ENCODE measurements at regions not wholly inside any gene's neighbourhood (a gene's known extent, or its start where the extent isn't known, plus 50 kb on each side); places are given as distances from the start of the nearest gene placed in this dataset.

DNA sequence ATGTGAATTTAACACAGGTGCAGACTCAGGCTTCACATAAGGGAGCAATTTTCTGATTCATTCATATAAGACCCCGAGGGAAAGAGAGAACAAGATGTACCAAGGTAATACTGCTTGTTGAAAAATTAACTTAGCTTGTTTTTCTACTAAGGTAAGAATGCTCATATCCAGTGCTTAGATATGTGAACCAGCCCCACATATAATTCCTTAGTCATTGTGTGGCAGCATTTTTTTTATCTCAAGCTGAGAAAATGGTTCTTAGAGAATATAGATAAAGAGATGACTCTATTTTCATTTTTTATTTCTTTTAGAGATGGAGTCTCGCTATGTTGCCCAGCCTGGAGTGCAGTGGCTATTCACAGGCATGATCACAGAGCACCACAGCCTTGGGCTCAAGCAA lies 121.8 kb upstream of the SEM1 start:
- no peak for DNase-seq
- TF ChIP-seq, protein P1, sequence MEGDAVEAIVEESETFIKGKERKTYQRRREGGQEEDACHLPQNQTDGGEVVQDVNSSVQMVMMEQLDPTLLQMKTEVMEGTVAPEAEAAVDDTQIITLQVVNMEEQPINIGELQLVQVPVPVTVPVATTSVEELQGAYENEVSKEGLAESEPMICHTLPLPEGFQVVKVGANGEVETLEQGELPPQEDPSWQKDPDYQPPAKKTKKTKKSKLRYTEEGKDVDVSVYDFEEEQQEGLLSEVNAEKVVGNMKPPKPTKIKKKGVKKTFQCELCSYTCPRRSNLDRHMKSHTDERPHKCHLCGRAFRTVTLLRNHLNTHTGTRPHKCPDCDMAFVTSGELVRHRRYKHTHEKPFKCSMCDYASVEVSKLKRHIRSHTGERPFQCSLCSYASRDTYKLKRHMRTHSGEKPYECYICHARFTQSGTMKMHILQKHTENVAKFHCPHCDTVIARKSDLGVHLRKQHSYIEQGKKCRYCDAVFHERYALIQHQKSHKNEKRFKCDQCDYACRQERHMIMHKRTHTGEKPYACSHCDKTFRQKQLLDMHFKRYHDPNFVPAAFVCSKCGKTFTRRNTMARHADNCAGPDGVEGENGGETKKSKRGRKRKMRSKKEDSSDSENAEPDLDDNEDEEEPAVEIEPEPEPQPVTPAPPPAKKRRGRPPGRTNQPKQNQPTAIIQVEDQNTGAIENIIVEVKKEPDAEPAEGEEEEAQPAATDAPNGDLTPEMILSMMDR (IDR thresholded peaks at IDR 0.05; ENCODE audit: low read depth, low read length): no peak

DNA sequence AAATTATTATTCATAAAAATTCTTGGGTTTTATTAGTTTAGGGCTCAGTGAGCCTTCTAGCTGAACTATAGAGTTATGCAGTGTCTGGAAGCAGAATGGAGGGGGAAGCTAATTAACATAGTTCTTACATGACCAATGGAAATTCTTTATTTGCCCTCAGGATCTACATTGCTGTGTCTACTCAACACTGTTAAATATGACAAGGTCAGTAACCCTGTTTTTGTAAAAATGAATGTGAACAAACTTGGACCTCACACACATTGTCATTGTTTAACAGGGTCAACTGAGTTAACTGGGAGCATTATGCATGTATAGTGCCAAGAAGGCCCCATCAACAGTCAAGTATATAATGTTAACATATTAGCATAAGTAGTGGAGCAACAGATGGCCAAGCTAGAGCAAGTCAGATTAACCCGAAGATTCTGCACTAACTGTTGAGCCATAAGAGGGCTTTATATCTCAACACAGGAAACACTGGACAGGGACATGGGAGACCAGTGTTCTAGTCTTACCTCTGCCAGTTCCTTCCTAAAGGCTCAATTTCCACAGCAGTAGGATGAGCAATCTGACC lies 122.5 kb upstream of the SEM1 start:
- H3K36me3 ChIP-seq: no peaks in the 10 kb centered on the region
- H3K27ac ChIP-seq: no peak overlapping the region
- no peaks in the 10 kb centered on the region for H3K27me3 ChIP-seq (ENCODE audit: insufficient read depth, low read depth, severe bottlenecking)
- no peaks in the 10 kb centered on the region for H3K9me3 ChIP-seq (ENCODE audit: severe bottlenecking)
- peak; percentile 30 for DNase-seq
- TF ChIP-seq, protein P1 (IDR thresholded peaks at IDR 0.05; ENCODE audit: low read depth, low read length): no peak
- H3K4me3 ChIP-seq (ENCODE audit: low read depth, low read length): no peak overlapping the region

More for the DNA sequence above, 121.8 kb upstream of the SEM1 start:
- H3K9me3 ChIP-seq (ENCODE audit: severe bottlenecking): no peaks in the 10 kb centered on the region
- H3K27ac ChIP-seq: no peak overlapping the region
- no peak overlapping the region for H3K4me3 ChIP-seq (ENCODE audit: low read depth, low read length)
- H3K36me3 ChIP-seq: no peaks in the 10 kb centered on the region
- no peaks in the 10 kb centered on the region for H3K27me3 ChIP-seq (ENCODE audit: insufficient read depth, low read depth, severe bottlenecking)

DNA sequence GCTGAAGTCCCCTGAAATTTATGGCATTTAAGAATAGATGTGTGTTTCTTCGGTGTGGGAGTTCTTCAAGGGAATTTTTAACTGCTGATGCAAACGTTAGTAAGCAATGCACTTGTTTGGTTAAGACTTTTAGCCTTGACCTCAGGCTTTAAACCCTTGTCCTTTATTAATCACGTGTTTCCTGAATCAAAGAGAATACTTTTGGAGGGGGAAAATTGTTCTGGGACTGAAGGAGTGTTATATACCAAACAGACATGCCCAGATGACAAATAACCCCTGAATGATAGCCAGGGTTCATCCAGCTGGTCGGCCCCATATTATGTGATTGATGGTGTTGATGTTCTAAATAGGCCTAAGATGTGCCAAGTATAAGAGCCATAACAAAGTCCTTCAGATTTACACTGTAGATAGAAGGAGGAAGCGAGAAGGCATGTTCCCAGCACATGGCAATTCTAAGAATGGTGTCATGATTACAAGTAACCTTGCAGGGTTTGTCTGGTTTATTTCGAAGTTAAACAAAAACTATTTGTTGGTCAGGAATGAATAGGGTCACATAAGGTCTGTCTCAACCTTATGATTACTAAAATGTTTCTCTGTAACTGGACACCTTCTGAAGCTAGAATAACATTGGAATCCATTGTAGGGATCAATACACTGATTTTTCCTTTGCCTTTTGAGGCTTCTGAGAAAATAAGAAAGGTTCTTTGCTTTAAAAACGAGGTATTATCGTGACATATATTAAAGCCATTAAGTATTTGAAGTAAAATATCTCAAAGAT lies 124.2 kb upstream of the SEM1 start:
- TF ChIP-seq, protein P1 (IDR thresholded peaks at IDR 0.05; ENCODE audit: low read depth, low read length): no peak
- Histone ChIP-seq H3K27ac (no peak overlapping the region), H3K36me3 (no peaks in the 10 kb centered on the region), H3K27me3 (ENCODE audit: insufficient read depth, low read depth, severe bottlenecking) (no peaks in the 10 kb centered on the region), H3K4me3 (ENCODE audit: low read depth, low read length) (no peak overlapping the region), H3K9me3 (ENCODE audit: severe bottlenecking) (no peaks in the 10 kb centered on the region)
- DNase-seq: no peak

DNA sequence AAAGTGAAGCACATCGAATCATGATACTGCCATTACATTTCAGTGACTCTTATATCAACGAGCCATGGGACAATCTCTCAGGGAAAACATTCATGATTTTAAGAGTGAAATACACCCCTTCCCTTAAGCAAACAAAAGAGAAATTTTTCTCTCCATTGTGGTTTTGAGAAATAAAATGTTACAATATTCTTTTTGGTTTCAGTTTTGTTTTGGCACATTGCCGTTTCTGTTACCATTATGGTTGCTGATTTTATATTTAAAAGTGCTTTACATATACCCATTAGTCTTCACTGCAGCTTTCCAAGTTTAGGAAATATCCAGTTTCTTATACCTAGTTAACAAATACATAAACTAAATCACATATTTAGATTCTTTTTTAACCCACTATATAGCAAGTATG lies 126.8 kb upstream of the SEM1 start:
- no peak for DNase-seq
- Histone ChIP-seq H3K4me3 (ENCODE audit: low read depth, low read length) (no peak overlapping the region), H3K9me3 (ENCODE audit: severe bottlenecking) (no peaks in the 10 kb centered on the region), H3K36me3 (no peaks in the 10 kb centered on the region), H3K27ac (no peak overlapping the region), H3K27me3 (ENCODE audit: insufficient read depth, low read depth, severe bottlenecking) (no peaks in the 10 kb centered on the region)
- TF ChIP-seq, protein P1 (IDR thresholded peaks at IDR 0.05; ENCODE audit: low read depth, low read length): no peak

DNA sequence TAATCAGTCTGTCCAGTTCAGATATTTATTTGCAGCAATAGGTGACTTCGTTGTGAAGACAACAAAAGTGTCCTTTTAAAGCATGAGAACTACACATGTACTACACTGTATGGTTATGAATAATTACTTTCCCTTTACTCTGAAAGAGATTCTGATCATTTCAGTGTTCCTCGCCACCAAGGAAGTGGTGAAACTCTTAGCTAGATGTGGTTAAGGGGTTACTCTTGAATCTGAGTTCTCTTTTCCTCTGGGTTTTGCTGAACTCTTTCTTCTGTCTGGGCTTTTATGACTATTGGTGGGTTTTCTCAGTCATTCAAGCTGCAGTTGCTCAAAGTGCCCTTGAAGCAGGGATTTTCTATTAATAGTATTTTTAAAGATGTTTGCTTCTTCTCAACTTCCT lies 127.9 kb upstream of the SEM1 start:
- H3K27me3 ChIP-seq (ENCODE audit: insufficient read depth, low read depth, severe bottlenecking): no peaks in the 10 kb centered on the region
- H3K9me3 ChIP-seq (ENCODE audit: severe bottlenecking): no peaks in the 10 kb centered on the region
- H3K36me3 ChIP-seq: no peaks in the 10 kb centered on the region
- H3K27ac ChIP-seq: no peak overlapping the region
- no peak for DNase-seq
- H3K4me3 ChIP-seq (ENCODE audit: low read depth, low read length): no peak overlapping the region
- TF ChIP-seq, protein P1 (IDR thresholded peaks at IDR 0.05; ENCODE audit: low read depth, low read length): no peak

Data from WERI-Rb-1 (cell line).